GM18867 (cell line): ENCODE measurements at regions not wholly inside any gene's neighbourhood (a gene's known extent, or its start where the extent isn't known, plus 50 kb on each side); places are given as distances from the start of the nearest gene placed in this dataset.
"Not testable (repeated sequence)": the region's sequence is repeated elsewhere in the genome, so short reads cannot be mapped to it uniquely, and the experiment has no call there.

Experiments
- ATAC-seq: cut with Tn5 transposase; IDR thresholded peaks from one replicate; pipeline ENCODE4 v1.9.1; 2021; ENCODE audit warnings: mild to moderate bottlenecking, moderate library complexity; ENCODE audit not compliant: unreplicated experiment

- ATAC-seq = no peak
Observed at GRCh38 chr20:56723331-56723730, 94.2 kb downstream of the TFAP2C start.

- ATAC-seq = no peak
Observed at GRCh38 chr20:56724241-56724757, 95.2 kb downstream of the TFAP2C start.

GRCh38 chr20:56730003-56730402, 100.9 kb downstream of the TFAP2C start:
- no peak for ATAC-seq

- no peak for ATAC-seq
Observed at GRCh38 chr20:56730996-56731395, 101.9 kb downstream of the TFAP2C start.

- ATAC-seq = no peak
Observed at GRCh38 chr20:56731476-56731875, 102.4 kb downstream of the TFAP2C start.

GRCh38 chr20:56733967-56734366, 104.9 kb downstream of the TFAP2C start:
- ATAC-seq = no peak

GRCh38 chr20:56735084-56735642, 106.1 kb downstream of the TFAP2C start:
- no peak for ATAC-seq

- no peak for ATAC-seq
Observed at GRCh38 chr20:56736285-56736857, 107.3 kb downstream of the TFAP2C start.

- ATAC-seq = not testable (repeated sequence)
Observed at GRCh38 chr20:56744325-56744821, 115.3 kb downstream of the TFAP2C start.

- ATAC-seq = no peak
Observed at GRCh38 chr20:56748476-56749377, 119.6 kb downstream of the TFAP2C start.

- no peak for ATAC-seq
Observed at GRCh38 chr20:56750430-56750829, 121.3 kb downstream of the TFAP2C start.

- no peak for ATAC-seq
Observed at GRCh38 chr20:56752274-56752673, 123.2 kb downstream of the TFAP2C start.

GRCh38 chr20:56755201-56755600, 126.1 kb downstream of the TFAP2C start:
- no peak for ATAC-seq

- ATAC-seq = not testable (repeated sequence)
Observed at GRCh38 chr20:56756658-56757057, 127.6 kb downstream of the TFAP2C start.

- ATAC-seq = no peak
Observed at GRCh38 chr20:56758706-56759105, 129.6 kb downstream of the TFAP2C start.

GRCh38 chr20:56759741-56760278, 130.7 kb downstream of the TFAP2C start:
- no peak for ATAC-seq

GRCh38 chr20:56760610-56761009, 131.5 kb downstream of the TFAP2C start:
- ATAC-seq = no peak

- no peak for ATAC-seq
Observed at GRCh38 chr20:56761393-56761792, 132.3 kb downstream of the TFAP2C start.

- no peak for ATAC-seq
Observed at GRCh38 chr20:56762401-56762800, 133.3 kb downstream of the TFAP2C start.

- ATAC-seq = no peak
Observed at GRCh38 chr20:56762829-56763228, 133.7 kb downstream of the TFAP2C start.

GRCh38 chr20:56764671-56765070, 135.6 kb downstream of the TFAP2C start:
- no peak for ATAC-seq
